ENCODE measurements at regions not wholly inside any gene's neighbourhood (a gene's known extent, or its start where the extent isn't known, plus 50 kb on each side); places are given as distances from the start of the nearest gene placed in this dataset.

- FAIRE-seq (no peak), DNase-seq (ENCODE audit: insufficient read length, low spot score) (no peak)
- TF ChIP-seq, protein P1, sequence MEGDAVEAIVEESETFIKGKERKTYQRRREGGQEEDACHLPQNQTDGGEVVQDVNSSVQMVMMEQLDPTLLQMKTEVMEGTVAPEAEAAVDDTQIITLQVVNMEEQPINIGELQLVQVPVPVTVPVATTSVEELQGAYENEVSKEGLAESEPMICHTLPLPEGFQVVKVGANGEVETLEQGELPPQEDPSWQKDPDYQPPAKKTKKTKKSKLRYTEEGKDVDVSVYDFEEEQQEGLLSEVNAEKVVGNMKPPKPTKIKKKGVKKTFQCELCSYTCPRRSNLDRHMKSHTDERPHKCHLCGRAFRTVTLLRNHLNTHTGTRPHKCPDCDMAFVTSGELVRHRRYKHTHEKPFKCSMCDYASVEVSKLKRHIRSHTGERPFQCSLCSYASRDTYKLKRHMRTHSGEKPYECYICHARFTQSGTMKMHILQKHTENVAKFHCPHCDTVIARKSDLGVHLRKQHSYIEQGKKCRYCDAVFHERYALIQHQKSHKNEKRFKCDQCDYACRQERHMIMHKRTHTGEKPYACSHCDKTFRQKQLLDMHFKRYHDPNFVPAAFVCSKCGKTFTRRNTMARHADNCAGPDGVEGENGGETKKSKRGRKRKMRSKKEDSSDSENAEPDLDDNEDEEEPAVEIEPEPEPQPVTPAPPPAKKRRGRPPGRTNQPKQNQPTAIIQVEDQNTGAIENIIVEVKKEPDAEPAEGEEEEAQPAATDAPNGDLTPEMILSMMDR (IDR thresholded peaks at IDR 0.05; ENCODE audit: insufficient read depth, missing control alignments) = no peak
Measured at GRCh38 chr3:89656388-89656787, 549.0 kb downstream of the EPHA3 start.

DNA sequence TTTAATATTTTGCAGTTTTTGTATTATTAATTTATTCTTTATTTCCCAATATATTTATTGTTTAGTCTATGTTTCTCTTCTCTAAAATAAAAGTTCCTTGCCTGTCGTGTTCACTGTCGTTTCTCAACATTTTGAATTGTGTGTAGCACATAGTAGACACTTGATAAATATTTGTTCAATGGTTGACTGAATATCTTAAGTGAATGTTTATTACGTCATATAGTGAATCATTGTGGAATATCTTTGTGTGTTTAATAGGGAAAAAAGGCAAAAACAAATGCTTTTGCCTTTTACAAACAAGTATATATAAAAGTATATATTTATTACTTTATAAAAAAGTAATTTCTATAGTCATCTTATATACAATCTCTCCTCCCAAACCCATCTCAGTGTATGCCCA is 572.3 kb downstream of the EPHA3 start:
- DNase-seq (ENCODE audit: insufficient read length, low spot score) (no peak), FAIRE-seq (no peak)
- TF ChIP-seq, protein P1 (IDR thresholded peaks at IDR 0.05; ENCODE audit: insufficient read depth, missing control alignments) = no peak

DNA sequence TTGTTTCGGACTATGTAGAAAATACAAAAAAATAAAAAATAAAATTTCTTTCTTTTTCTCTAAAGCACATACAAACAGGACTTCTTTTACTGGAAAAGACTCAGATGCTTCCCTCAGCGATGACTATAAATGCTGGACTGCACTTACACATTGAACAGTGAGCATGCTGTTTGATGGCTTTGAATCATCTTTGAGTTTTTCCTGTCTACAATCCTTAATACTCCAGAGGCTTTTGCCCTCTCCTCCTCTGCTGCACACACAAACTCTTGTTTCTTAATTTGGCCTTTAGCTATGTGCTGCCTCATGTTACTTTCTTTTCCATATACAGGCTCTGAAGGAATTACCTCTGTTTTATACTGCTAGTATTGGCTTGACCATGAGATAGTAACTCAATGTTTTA is 575.1 kb downstream of the EPHA3 start:
- TF ChIP-seq, protein P1 (IDR thresholded peaks at IDR 0.05; ENCODE audit: insufficient read depth, missing control alignments) = no peak
- FAIRE-seq (no peak), DNase-seq (ENCODE audit: insufficient read length, low spot score) (no peak)

- TF ChIP-seq, protein P1 (IDR thresholded peaks at IDR 0.05; ENCODE audit: insufficient read depth, missing control alignments) = no peak
- no peak for DNase-seq (ENCODE audit: insufficient read length, low spot score)
- no peak for FAIRE-seq
Measured at GRCh38 chr3:89685731-89686130, 578.3 kb downstream of the EPHA3 start.

DNA sequence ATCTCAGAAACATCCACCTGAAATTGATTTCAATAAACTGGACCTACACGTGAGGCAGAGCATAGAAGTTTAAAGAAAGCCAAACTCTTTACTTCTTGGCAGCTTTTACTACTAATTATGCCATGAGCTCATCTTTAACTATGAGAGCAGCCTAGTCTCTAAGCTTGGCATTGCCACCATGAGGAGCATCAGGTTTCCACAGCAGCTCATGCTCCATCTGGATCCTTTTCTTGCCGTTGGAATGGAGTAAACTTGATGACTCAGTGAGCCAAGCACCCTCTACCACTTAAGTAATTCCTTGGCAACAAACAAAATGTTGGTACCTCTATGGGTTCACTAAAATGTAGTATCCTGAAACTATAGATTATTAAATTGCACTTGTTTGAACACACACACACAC is 583.2 kb downstream of the EPHA3 start:
- peak; percentile 11 for FAIRE-seq
- DNase-seq (ENCODE audit: insufficient read length, low spot score) = no peak
- TF ChIP-seq, protein P1 (IDR thresholded peaks at IDR 0.05; ENCODE audit: insufficient read depth, missing control alignments) = no peak

GRCh38 chr3:89692601-89693000 is 585.2 kb downstream of the EPHA3 start:
- TF ChIP-seq, protein P1 (IDR thresholded peaks at IDR 0.05; ENCODE audit: insufficient read depth, missing control alignments) = no peak
- no peak for DNase-seq (ENCODE audit: insufficient read length, low spot score)
- FAIRE-seq = no peak

- TF ChIP-seq, protein P1 (IDR thresholded peaks at IDR 0.05; ENCODE audit: insufficient read depth, missing control alignments) = no peak
- FAIRE-seq (no peak), DNase-seq (ENCODE audit: insufficient read length, low spot score) (no peak)
Measured at GRCh38 chr3:89697321-89697916, 590.0 kb downstream of the EPHA3 start.

Measured in D721Med (cell line).